SW480 (cell line): ENCODE measurements at regions not wholly inside any gene's neighbourhood (a gene's known extent, or its start where the extent isn't known, plus 50 kb on each side); places are given as distances from the start of the nearest gene placed in this dataset.
A peak's percentile ranks its signal among the peaks of the same experiment; 100 is the strongest.

Source experiments
- DNase-seq: peaks from one replicate; pipeline ENCODE4 v3.0.0-alpha.2; 2016; ENCODE audit warnings: low spot score

GRCh38 chr3:135740211-135740610 is 225.3 kb upstream of the PPP2R3A start:
- DNase-seq, result no peak

GRCh38 chr3:135740751-135741150 is 224.8 kb upstream of the PPP2R3A start:
- no peak for DNase-seq

- no peak for DNase-seq
Observed at GRCh38 chr3:135751991-135752390, 213.5 kb upstream of the PPP2R3A start.

- DNase-seq, result peak; percentile 16
Observed at GRCh38 chr3:135752851-135753250, 212.7 kb upstream of the PPP2R3A start.

- no peak for DNase-seq
Observed at GRCh38 chr3:135753506-135753905, 212.0 kb upstream of the PPP2R3A start.

- DNase-seq, result no peak
Observed at GRCh38 chr3:135755330-135756105, 210.0 kb upstream of the PPP2R3A start.

GRCh38 chr3:135756106-135756668 is 209.3 kb upstream of the PPP2R3A start:
- DNase-seq, result no peak

GRCh38 chr3:135757421-135757820 is 208.1 kb upstream of the PPP2R3A start:
- DNase-seq, result no peak

GRCh38 chr3:135758961-135759360 is 206.6 kb upstream of the PPP2R3A start:
- DNase-seq, result no peak

GRCh38 chr3:135759651-135760050 is 205.9 kb upstream of the PPP2R3A start:
- DNase-seq, result no peak

GRCh38 chr3:135760581-135760980 is 204.9 kb upstream of the PPP2R3A start:
- DNase-seq, result no peak

- DNase-seq, result peak; percentile 10
Observed at GRCh38 chr3:135762188-135762856, 203.2 kb upstream of the PPP2R3A start.

GRCh38 chr3:135766115-135766514 is 199.4 kb upstream of the PPP2R3A start:
- DNase-seq, result no peak

GRCh38 chr3:135771760-135772159 is 193.8 kb upstream of the PPP2R3A start:
- no peak for DNase-seq

- no peak for DNase-seq
Observed at GRCh38 chr3:135779024-135779423, 186.5 kb upstream of the PPP2R3A start.

- DNase-seq, result no peak
Observed at GRCh38 chr3:135779590-135780235, 185.8 kb upstream of the PPP2R3A start.

GRCh38 chr3:135781026-135781815 is 184.3 kb upstream of the PPP2R3A start:
- DNase-seq, result no peak

- DNase-seq, result no peak
Observed at GRCh38 chr3:135784557-135784956, 181.0 kb upstream of the PPP2R3A start.

- no peak for DNase-seq
Observed at GRCh38 chr3:135788146-135788545, 177.4 kb upstream of the PPP2R3A start.

- no peak for DNase-seq
Observed at GRCh38 chr3:135788978-135789377, 176.6 kb upstream of the PPP2R3A start.

GRCh38 chr3:135792174-135792573 is 173.4 kb upstream of the PPP2R3A start:
- DNase-seq, result no peak
